ENCODE measurements at regions not wholly inside any gene's neighbourhood (a gene's known extent, or its start where the extent isn't known, plus 50 kb on each side); places are given as distances from the start of the nearest gene placed in this dataset.
"Not testable (repeated sequence)": the region's sequence is repeated elsewhere in the genome, so short reads cannot be mapped to it uniquely, and the experiment has no call there.

- H3K36me3 ChIP-seq (ENCODE audit: control insufficient read depth in 2 of 2, insufficient read depth in 2 of 2, low read length in 2 of 2), result no peaks in the 10 kb centered on the region
- H3K4me3 ChIP-seq (ENCODE audit: low read length in 2 of 2), result peak overlapping the region in 1 of 2 donors; percentile 59
- peaks cover 19% of the 10 kb centered on the region for H3K4me1 ChIP-seq (ENCODE audit: control insufficient read depth, insufficient read depth, low read length)
- no peaks in the 10 kb centered on the region for H3K27me3 ChIP-seq (ENCODE audit: control insufficient read depth in 1 of 2, insufficient read depth in 2 of 2, low read length in 2 of 2)
- H3K9me3 ChIP-seq (ENCODE audit: control insufficient read depth in 2 of 2, low read length in 2 of 2), result no peaks in the 10 kb centered on the region
- peak overlapping the region in 1 of 2 donors; percentile 19 for H3K9ac ChIP-seq (ENCODE audit: low read length in 2 of 2)
- H3K27ac ChIP-seq (ENCODE audit: low read length), result peak overlapping the region; percentile 31
These were observed 442.7 kb downstream of the MIAT start for GRCh38 chr22:27099946-27100722.

GRCh38 chr22:27100789-27101188 is 443.4 kb downstream of the MIAT start:
- peak overlapping the region; percentile 39 to 47 for H3K9ac ChIP-seq (ENCODE audit: low read length in 2 of 2)
- H3K9me3 ChIP-seq (ENCODE audit: control insufficient read depth in 2 of 2, low read length in 2 of 2), result no peaks in the 10 kb centered on the region
- peak overlapping the region in 1 of 2 donors; percentile 59 for H3K4me3 ChIP-seq (ENCODE audit: low read length in 2 of 2)
- H3K36me3 ChIP-seq (ENCODE audit: control insufficient read depth in 2 of 2, insufficient read depth in 2 of 2, low read length in 2 of 2), result no peaks in the 10 kb centered on the region
- peaks cover 23% of the 10 kb centered on the region for H3K4me1 ChIP-seq (ENCODE audit: control insufficient read depth, insufficient read depth, low read length)
- H3K27ac ChIP-seq (ENCODE audit: low read length), result peak overlapping the region; percentile 31
- no peaks in the 10 kb centered on the region for H3K27me3 ChIP-seq (ENCODE audit: control insufficient read depth in 1 of 2, insufficient read depth in 2 of 2, low read length in 2 of 2)

- Histone ChIP-seq H3K9ac (ENCODE audit: low read length in 2 of 2) (peak overlapping the region; percentile 39 to 47), H3K4me3 (ENCODE audit: low read length in 2 of 2) (peak overlapping the region in 1 of 2 donors; percentile 59), H3K27ac (ENCODE audit: low read length) (no peak overlapping the region), H3K9me3 (ENCODE audit: control insufficient read depth in 2 of 2, low read length in 2 of 2) (no peaks in the 10 kb centered on the region), H3K4me1 (ENCODE audit: control insufficient read depth, insufficient read depth, low read length) (peaks cover 27% of the 10 kb centered on the region), H3K27me3 (ENCODE audit: control insufficient read depth in 1 of 2, insufficient read depth in 2 of 2, low read length in 2 of 2) (no peaks in the 10 kb centered on the region), H3K36me3 (ENCODE audit: control insufficient read depth in 2 of 2, insufficient read depth in 2 of 2, low read length in 2 of 2) (no peaks in the 10 kb centered on the region)
These were observed 443.9 kb downstream of the MIAT start for GRCh38 chr22:27101288-27101687.

GRCh38 chr22:27104449-27104848 is 447.1 kb downstream of the MIAT start:
- Histone ChIP-seq H3K4me1 (ENCODE audit: control insufficient read depth, insufficient read depth, low read length) (peaks cover 52% of the 10 kb centered on the region), H3K9me3 (ENCODE audit: control insufficient read depth in 2 of 2, low read length in 2 of 2) (no peaks in the 10 kb centered on the region), H3K27me3 (ENCODE audit: control insufficient read depth in 1 of 2, insufficient read depth in 2 of 2, low read length in 2 of 2) (no peaks in the 10 kb centered on the region), H3K9ac (ENCODE audit: low read length in 2 of 2) (no peak overlapping the region), H3K36me3 (ENCODE audit: control insufficient read depth in 2 of 2, insufficient read depth in 2 of 2, low read length in 2 of 2) (no peaks in the 10 kb centered on the region), H3K4me3 (ENCODE audit: low read length in 2 of 2) (no peak overlapping the region), H3K27ac (ENCODE audit: low read length) (no peak overlapping the region)

- Histone ChIP-seq H3K36me3 (ENCODE audit: control insufficient read depth in 2 of 2, insufficient read depth in 2 of 2, low read length in 2 of 2) (no peaks in the 10 kb centered on the region), H3K9me3 (ENCODE audit: control insufficient read depth in 2 of 2, low read length in 2 of 2) (no peaks in the 10 kb centered on the region), H3K4me1 (ENCODE audit: control insufficient read depth, insufficient read depth, low read length) (peaks cover 49% of the 10 kb centered on the region), H3K27me3 (ENCODE audit: control insufficient read depth in 1 of 2, insufficient read depth in 2 of 2, low read length in 2 of 2) (no peaks in the 10 kb centered on the region), H3K27ac (ENCODE audit: low read length) (peak overlapping the region; percentile 77), H3K9ac (ENCODE audit: low read length in 2 of 2) (no peak overlapping the region), H3K4me3 (ENCODE audit: low read length in 2 of 2) (no peak overlapping the region)
These were observed 448.0 kb downstream of the MIAT start for GRCh38 chr22:27105142-27106025.

GRCh38 chr22:27106985-27107384 is 449.6 kb downstream of the MIAT start:
- Histone ChIP-seq H3K9ac (ENCODE audit: low read length in 2 of 2) (no peak overlapping the region), H3K9me3 (ENCODE audit: control insufficient read depth in 2 of 2, low read length in 2 of 2) (no peaks in the 10 kb centered on the region), H3K4me3 (ENCODE audit: low read length in 2 of 2) (no peak overlapping the region), H3K27me3 (ENCODE audit: control insufficient read depth in 1 of 2, insufficient read depth in 2 of 2, low read length in 2 of 2) (no peaks in the 10 kb centered on the region), H3K27ac (ENCODE audit: low read length) (peak overlapping the region; percentile 77), H3K36me3 (ENCODE audit: control insufficient read depth in 2 of 2, insufficient read depth in 2 of 2, low read length in 2 of 2) (no peaks in the 10 kb centered on the region), H3K4me1 (ENCODE audit: control insufficient read depth, insufficient read depth, low read length) (peaks cover 34% of the 10 kb centered on the region)

GRCh38 chr22:27107386-27107785 is 450.0 kb downstream of the MIAT start:
- no peaks in the 10 kb centered on the region for H3K36me3 ChIP-seq (ENCODE audit: control insufficient read depth in 2 of 2, insufficient read depth in 2 of 2, low read length in 2 of 2)
- H3K9ac ChIP-seq (ENCODE audit: low read length in 2 of 2), result no peak overlapping the region
- H3K9me3 ChIP-seq (ENCODE audit: control insufficient read depth in 2 of 2, low read length in 2 of 2), result no peaks in the 10 kb centered on the region
- H3K27me3 ChIP-seq (ENCODE audit: control insufficient read depth in 1 of 2, insufficient read depth in 2 of 2, low read length in 2 of 2), result no peaks in the 10 kb centered on the region
- H3K27ac ChIP-seq (ENCODE audit: low read length), result peak overlapping the region; percentile 77
- H3K4me3 ChIP-seq (ENCODE audit: low read length in 2 of 2), result no peak overlapping the region
- H3K4me1 ChIP-seq (ENCODE audit: control insufficient read depth, insufficient read depth, low read length), result peaks cover 34% of the 10 kb centered on the region

GRCh38 chr22:27107824-27108223 is 450.4 kb downstream of the MIAT start:
- no peak overlapping the region for H3K9ac ChIP-seq (ENCODE audit: low read length in 2 of 2)
- no peaks in the 10 kb centered on the region for H3K36me3 ChIP-seq (ENCODE audit: control insufficient read depth in 2 of 2, insufficient read depth in 2 of 2, low read length in 2 of 2)
- peaks cover 34% of the 10 kb centered on the region for H3K4me1 ChIP-seq (ENCODE audit: control insufficient read depth, insufficient read depth, low read length)
- H3K27ac ChIP-seq (ENCODE audit: low read length), result peak overlapping the region; percentile 77
- H3K9me3 ChIP-seq (ENCODE audit: control insufficient read depth in 2 of 2, low read length in 2 of 2), result no peaks in the 10 kb centered on the region
- no peaks in the 10 kb centered on the region for H3K27me3 ChIP-seq (ENCODE audit: control insufficient read depth in 1 of 2, insufficient read depth in 2 of 2, low read length in 2 of 2)
- H3K4me3 ChIP-seq (ENCODE audit: low read length in 2 of 2), result no peak overlapping the region

- H3K9me3 ChIP-seq (ENCODE audit: control insufficient read depth in 2 of 2, low read length in 2 of 2), result no peaks in the 10 kb centered on the region
- H3K9ac ChIP-seq (ENCODE audit: low read length in 2 of 2), result peak overlapping the region in 1 of 2 donors; percentile 52
- H3K36me3 ChIP-seq (ENCODE audit: control insufficient read depth in 2 of 2, insufficient read depth in 2 of 2, low read length in 2 of 2), result no peaks in the 10 kb centered on the region
- H3K4me3 ChIP-seq (ENCODE audit: low read length in 2 of 2), result peak overlapping the region; percentile 22 to 33
- no peaks in the 10 kb centered on the region for H3K27me3 ChIP-seq (ENCODE audit: control insufficient read depth in 1 of 2, insufficient read depth in 2 of 2, low read length in 2 of 2)
- peak overlapping the region; percentile 77 for H3K27ac ChIP-seq (ENCODE audit: low read length)
- H3K4me1 ChIP-seq (ENCODE audit: control insufficient read depth, insufficient read depth, low read length), result peaks cover 38% of the 10 kb centered on the region
These were observed 451.2 kb downstream of the MIAT start for GRCh38 chr22:27108425-27109114.

- not testable (repeated sequence) for H3K9ac ChIP-seq (ENCODE audit: low read length in 2 of 2); H3K4me3 ChIP-seq (ENCODE audit: low read length in 2 of 2); H3K27ac ChIP-seq (ENCODE audit: low read length); H3K9me3 ChIP-seq (ENCODE audit: control insufficient read depth in 2 of 2, low read length in 2 of 2); H3K36me3 ChIP-seq (ENCODE audit: control insufficient read depth in 2 of 2, insufficient read depth in 2 of 2, low read length in 2 of 2); H3K27me3 ChIP-seq (ENCODE audit: control insufficient read depth in 1 of 2, insufficient read depth in 2 of 2, low read length in 2 of 2)
- peaks cover 38% of the 10 kb centered on the region for H3K4me1 ChIP-seq (ENCODE audit: control insufficient read depth, insufficient read depth, low read length)
These were observed 452.0 kb downstream of the MIAT start for GRCh38 chr22:27109406-27109805.

Data from stomach smooth muscle (tissue), 2 donors.